HG02885 (cell line): ENCODE measurements at regions not wholly inside any gene's neighbourhood (a gene's known extent, or its start where the extent isn't known, plus 50 kb on each side); places are given as distances from the start of the nearest gene placed in this dataset.

ENCODE experiments used
- ATAC-seq: cut with Tn5 transposase; IDR thresholded peaks from one replicate; pipeline ENCODE4 v1.9.1; 2021; ENCODE audit warnings: mild to moderate bottlenecking; ENCODE audit not compliant: unreplicated experiment, poor library complexity

GRCh38 chr11:11757909-11758308 lies 83.9 kb upstream of the USP47 start:
- ATAC-seq: no peak

DNA sequence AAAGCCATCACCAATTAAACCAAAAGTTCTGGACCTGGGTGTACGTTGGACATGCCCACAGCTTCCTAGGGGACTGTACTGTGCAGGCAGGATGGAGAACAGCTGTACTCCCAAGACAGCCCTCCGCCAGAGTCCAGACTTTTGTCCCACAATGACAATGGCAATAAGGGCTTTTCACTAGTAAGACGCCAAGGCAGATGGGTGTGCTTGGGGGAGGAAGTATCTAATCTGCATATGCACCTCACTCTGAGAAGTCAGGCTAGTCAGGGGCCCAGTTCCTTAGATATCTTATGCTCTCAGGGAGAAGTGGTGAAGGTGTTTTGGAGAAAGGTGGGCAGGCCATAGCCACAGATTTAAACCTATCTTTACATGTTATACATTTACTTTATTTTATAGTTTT lies 85.1 kb upstream of the USP47 start:
- no peak for ATAC-seq

GRCh38 chr11:11755871-11756270 lies 85.9 kb upstream of the USP47 start:
- ATAC-seq: no peak

GRCh38 chr11:11752679-11753078 lies 89.1 kb upstream of the USP47 start:
- no peak for ATAC-seq

GRCh38 chr11:11750017-11750878 lies 91.5 kb upstream of the USP47 start:
- ATAC-seq: no peak

- ATAC-seq: no peak
Observed at GRCh38 chr11:11748706-11749365, 92.9 kb upstream of the USP47 start.

GRCh38 chr11:11747570-11747969 lies 94.2 kb upstream of the USP47 start:
- ATAC-seq: no peak

DNA sequence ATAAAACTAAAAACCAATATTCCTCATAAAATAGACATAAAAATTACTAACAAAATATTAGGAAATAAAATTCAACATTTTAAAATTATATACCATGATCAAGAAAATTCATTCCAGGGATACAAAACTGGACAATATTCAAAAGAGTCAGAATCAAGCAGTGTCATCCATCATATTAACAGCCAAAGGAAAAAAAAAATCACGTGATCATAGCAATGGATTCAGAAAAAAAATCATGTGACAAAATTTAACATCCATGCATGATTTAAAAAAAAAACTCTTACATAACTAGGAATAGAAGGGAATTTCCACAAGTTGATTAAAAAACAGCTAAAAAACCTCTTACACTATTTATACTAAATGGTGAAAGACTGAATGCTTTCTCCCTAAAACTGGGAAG lies 95.3 kb upstream of the USP47 start:
- no peak for ATAC-seq

DNA sequence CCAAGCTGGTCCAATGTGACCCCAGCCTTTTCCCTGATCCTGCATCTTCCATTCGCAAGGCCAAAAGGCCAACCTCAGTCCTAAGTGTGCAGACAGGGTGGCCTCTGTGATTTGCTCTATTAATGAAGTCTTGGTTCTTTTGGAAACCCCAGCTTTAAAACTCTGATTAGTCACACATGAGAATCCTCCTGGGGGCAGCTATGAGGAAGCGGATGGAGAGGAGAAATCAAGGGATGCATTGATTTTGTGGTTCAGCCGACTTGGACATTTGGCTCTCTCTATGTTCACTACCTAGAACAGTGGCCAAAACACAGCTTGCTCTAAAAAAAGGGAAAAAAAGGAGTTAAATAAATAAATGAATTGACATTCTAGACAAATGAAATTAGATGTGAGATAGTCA lies 98.6 kb upstream of the USP47 start:
- ATAC-seq: no peak

DNA sequence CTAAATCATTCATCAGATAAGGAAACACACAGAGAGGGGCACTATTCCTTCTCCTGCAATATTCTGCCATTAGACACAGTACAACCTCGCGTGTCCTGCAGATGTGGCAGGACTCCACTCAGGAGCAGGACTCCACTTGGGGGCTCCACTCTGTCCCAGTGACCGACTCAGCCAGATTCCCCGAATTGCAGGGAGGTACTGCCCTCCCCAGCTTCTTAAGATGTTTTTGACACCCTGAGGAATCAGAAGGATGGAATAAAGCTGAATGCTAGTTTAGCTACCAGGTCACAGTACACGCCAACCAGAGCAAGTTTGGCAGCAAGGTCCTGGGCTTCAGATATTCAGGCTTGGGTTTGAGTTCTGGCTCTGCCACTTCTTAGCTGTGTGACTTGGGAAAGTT lies 99.3 kb upstream of the USP47 start:
- no peak for ATAC-seq

GRCh38 chr11:11740836-11741235 lies 100.9 kb upstream of the USP47 start:
- ATAC-seq: no peak

DNA sequence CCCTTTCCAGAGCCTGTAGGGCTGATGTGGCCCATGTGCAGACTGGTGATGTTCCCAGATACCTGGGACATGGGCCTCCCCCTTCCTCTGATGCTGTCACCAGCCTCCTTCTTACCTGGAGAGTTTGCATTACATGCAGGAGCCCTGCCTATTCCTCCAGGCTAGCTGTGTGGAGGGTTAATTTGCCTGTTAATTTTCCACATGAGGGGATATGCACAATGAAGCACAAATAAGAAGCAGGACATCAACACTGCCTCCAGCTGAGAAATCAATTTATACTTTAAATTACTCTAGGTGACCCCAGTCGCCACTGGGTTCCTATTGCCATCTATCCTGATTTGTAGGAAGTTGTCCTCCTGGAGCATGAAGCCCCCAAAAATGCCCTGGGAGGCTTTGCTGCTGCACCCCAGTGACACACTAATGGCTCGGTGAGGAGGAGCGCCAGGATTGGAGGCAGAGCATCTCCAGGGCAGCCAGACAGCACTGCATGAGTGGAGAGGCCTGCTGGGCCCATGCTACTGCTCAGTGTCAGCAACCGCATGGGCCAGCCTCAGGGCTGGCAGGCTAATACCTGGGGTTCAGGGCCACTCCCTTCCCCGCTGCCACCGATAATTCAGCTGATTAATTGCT lies 101.6 kb upstream of the USP47 start:
- no peak for ATAC-seq

DNA sequence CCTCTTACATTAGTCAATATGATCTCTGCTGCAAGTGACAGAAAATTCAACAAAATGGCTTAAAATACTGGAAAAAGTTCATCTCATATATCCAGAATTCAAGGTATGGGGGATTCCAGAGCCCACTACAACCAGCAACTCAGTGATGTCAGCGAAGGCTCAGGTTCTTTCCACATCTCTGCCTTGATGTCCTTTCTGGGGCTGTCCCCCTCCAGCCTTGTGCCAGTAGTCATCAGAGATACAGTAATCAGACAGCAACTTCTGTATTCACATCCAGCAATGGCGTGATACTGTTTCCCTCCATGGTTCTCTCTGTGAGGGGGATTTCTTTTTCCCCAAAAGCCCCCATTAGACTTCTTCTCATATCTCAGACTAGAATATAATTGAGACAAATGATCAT lies 103.4 kb upstream of the USP47 start:
- ATAC-seq: no peak

DNA sequence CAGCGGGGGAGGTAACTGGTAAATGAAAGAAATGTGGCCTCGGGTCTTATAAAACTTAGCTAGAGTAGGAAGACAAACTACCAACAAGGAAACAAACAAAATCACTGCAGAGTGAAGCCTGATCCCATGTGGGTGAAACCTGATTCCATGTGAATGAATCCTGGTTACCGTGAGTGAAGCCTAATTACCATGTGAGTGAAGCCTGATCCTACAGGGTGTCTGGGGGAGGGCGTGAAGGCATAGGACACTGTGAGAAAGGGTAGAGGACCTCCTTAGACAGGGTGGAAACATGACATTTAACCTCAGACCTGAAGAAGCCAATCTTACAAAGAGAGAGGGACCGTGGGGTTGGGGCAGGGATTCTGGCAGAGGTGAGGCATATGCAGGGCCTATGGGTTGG lies 106.2 kb upstream of the USP47 start:
- no peak for ATAC-seq

DNA sequence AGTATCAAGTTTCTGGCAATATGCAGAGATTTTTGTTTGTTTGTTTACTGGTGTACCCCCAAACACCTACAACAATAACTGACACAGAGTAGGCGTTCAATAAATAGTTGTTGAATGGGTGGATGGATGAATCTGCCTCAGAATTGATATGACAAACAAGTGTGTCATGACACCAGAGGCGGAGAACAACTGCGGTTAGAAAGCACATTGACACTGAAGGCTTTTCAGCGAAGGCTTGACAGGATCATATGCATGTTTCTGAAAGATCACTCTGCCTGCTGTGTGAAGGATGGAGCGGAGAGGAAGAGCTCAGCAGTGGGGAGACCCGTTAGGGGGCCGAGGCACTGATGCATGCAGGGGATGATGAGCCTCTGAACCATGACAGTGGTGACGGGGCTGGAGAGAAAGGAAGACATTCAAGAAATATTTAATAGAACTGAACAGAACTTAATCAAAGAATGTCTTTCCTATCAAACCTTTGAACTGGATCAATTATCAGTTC lies 108.5 kb upstream of the USP47 start:
- ATAC-seq: no peak

DNA sequence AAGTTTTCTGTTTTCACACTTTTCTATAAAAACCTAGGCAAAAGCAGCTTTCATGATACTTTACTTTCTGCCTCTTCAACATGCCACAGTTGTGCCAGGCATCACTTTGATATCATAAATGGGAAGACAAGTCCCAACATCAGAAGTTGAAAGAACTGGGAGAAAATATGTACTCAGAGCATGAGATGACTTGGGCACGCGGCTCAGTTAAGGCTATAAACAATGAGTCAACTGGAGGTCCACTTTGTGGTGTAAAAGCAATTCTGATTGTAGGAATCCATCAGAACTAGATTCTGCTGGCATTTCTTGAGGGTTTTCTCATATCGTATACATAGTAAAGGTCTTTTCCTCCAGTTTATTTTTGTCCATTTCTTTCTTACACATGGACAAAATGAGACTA lies 109.7 kb upstream of the USP47 start:
- no peak for ATAC-seq

GRCh38 chr11:11731311-11732083 lies 109.7 kb upstream of the GALNT18 start:
- no peak for ATAC-seq

DNA sequence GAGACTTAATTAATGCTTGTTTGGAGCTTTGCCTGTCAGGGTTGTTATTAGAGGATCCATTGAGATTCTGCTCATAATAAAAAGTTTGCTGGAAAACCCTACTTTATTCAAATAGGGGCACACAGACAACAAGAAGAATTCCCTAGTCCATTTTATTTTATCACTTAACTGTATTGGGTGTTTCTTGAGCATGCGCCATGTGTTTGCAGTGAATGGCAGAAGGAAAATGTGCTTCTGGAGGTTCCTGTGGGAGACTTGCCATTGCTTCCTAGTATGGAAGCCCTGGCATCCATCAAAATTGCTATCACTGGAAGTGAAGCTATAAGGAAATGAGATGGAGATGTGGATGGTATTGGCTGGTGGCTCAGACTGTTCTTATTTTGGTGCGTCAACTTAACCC lies 106.6 kb upstream of the GALNT18 start:
- no peak for ATAC-seq

GRCh38 chr11:11725438-11725837 lies 103.6 kb upstream of the GALNT18 start:
- no peak for ATAC-seq

GRCh38 chr11:11724994-11725393 lies 103.2 kb upstream of the GALNT18 start:
- no peak for ATAC-seq

- ATAC-seq: no peak
Observed at GRCh38 chr11:11722861-11723260, 101.1 kb upstream of the GALNT18 start.
